Fibroblast of the aortic adventitia (primary cell): ENCODE measurements at regions not wholly inside any gene's neighbourhood (a gene's known extent, or its start where the extent isn't known, plus 50 kb on each side); places are given as distances from the start of the nearest gene placed in this dataset.

Experiments used
- DNase-seq: peaks from one replicate; pipeline ENCODE4 v3.0.0-alpha.2; 2010; ENCODE audit warnings: low read depth
- H3K4me3 ChIP-seq: 2 replicates; pipeline ENCODE4 v1.5.1; 2011; ENCODE audit warnings: low read depth, mild to moderate bottlenecking, control low read depth, low read length, moderate library complexity
- CTCF ChIP-seq: IDR thresholded peaks from 2 replicates; pipeline ENCODE4 v1.5.1; 2011; ENCODE audit warnings: mild to moderate bottlenecking, low read length, control low read depth, inconsistent platforms; ENCODE audit not compliant: insufficient read depth

- DNase-seq: no peak
- H3K4me3 ChIP-seq: no peak overlapping the region
- no peak for TF ChIP-seq CTCF
Observed at GRCh38 chr6:11387707-11388430, 149.7 kb upstream of the TMEM170B start.

- TF ChIP-seq CTCF: no peak
- H3K4me3 ChIP-seq: no peak overlapping the region
- DNase-seq: no peak
Observed at GRCh38 chr6:11386726-11387125, 150.8 kb upstream of the TMEM170B start.

GRCh38 chr6:11386323-11386722 lies 151.2 kb upstream of the TMEM170B start:
- DNase-seq: no peak
- TF ChIP-seq CTCF: no peak
- H3K4me3 ChIP-seq: no peak overlapping the region

- no peak for DNase-seq
- H3K4me3 ChIP-seq: no peak overlapping the region
- TF ChIP-seq CTCF: no peak
Observed at GRCh38 chr6:11384531-11385309, 152.3 kb upstream of the NEDD9 start.

GRCh38 chr6:11381801-11382513 lies 149.5 kb upstream of the NEDD9 start:
- DNase-seq: no peak
- no peak for TF ChIP-seq CTCF
- no peak overlapping the region for H3K4me3 ChIP-seq

- no peak for DNase-seq
- no peak for TF ChIP-seq CTCF
Observed at GRCh38 chr6:11380969-11381744, 148.7 kb upstream of the NEDD9 start.

More at GRCh38 chr6:11380969-11381744, 148.7 kb upstream of the NEDD9 start:
- H3K4me3 ChIP-seq: no peak overlapping the region
